GM23338 (cell line): ENCODE measurements at regions not wholly inside any gene's neighbourhood (a gene's known extent, or its start where the extent isn't known, plus 50 kb on each side); places are given as distances from the start of the nearest gene placed in this dataset.

ENCODE experiments used
- ATAC-seq: fragments of 200-7000 bp; cut with Tn5 transposase; 3 replicates; pipeline ENCODE4 v1.9.1; 2020
- DNase-seq: peaks from one replicate; pipeline ENCODE4 v3.0.0-alpha.2; 2015; ENCODE audit warnings: low spot score
- H2AFZ ChIP-seq: fragments of 200-600 bp; sonication (generic); 2 replicates; pipeline ENCODE4 v1.8.0; 2016; ENCODE audit warnings: antibody characterized with exemption, mild to moderate bottlenecking, moderate library complexity
- H3F3A ChIP-seq: fragments of 200-600 bp; sonication (generic); replicated peaks from 2 replicates; pipeline ENCODE4 v1.8.0; 2017; ENCODE audit warnings: antibody characterized with exemption, mixed run types, low read depth
- H3K27ac ChIP-seq: fragments of 200-600 bp; sonication (generic); 2 replicates; pipeline ENCODE4 v1.6.1; 2016; ENCODE audit warnings: low read depth
- H3K27me3 ChIP-seq: fragments of 200-600 bp; sonication (generic); 2 replicates; pipeline ENCODE4 v1.8.0; 2016; ENCODE audit warnings: mild to moderate bottlenecking, mixed run types, moderate library complexity; ENCODE audit not compliant: insufficient read depth
- H3K36me3 ChIP-seq: fragments of 200-600 bp; sonication (generic); 2 replicates; pipeline ENCODE4 v1.8.0; 2016; ENCODE audit warnings: mild to moderate bottlenecking; ENCODE audit not compliant: insufficient read depth
- H3K4me1 ChIP-seq: fragments of 200-600 bp; sonication (generic); 2 replicates; pipeline ENCODE4 v1.8.0; 2016; ENCODE audit warnings: mild to moderate bottlenecking, moderate library complexity; ENCODE audit not compliant: insufficient read depth
- H3K4me2 ChIP-seq: fragments of 200-600 bp; sonication (generic); 2 replicates; pipeline ENCODE4 v1.7.1; 2017; ENCODE audit warnings: mixed run types
- H3K4me3 ChIP-seq: fragments of 200-600 bp; sonication (generic); 2 replicates; pipeline ENCODE4 v1.6.1; 2016; ENCODE audit warnings: mixed run types
- H3K79me2 ChIP-seq: fragments of 200-600 bp; sonication (generic); replicated peaks from 2 replicates; pipeline ENCODE4 v1.8.0; 2017; ENCODE audit warnings: mild to moderate bottlenecking; ENCODE audit not compliant: insufficient read depth
- H3K9me2 ChIP-seq: fragments of 200-600 bp; sonication (generic); 2 replicates; pipeline ENCODE4 v1.8.0; 2017; ENCODE audit not compliant: insufficient read depth
- H4K20me1 ChIP-seq: fragments of 200-600 bp; sonication (generic); replicated peaks from 2 replicates; pipeline ENCODE4 v1.8.0; 2017; ENCODE audit warnings: mild to moderate bottlenecking; ENCODE audit not compliant: insufficient read depth
- H3K27ac Mint-ChIP-seq: 2 replicates; pipeline ENCODE4 v1.8.0; 2020; ENCODE audit warnings: inconsistent platforms, mild to moderate bottlenecking, moderate library complexity, mixed read lengths
- H3K27me3 Mint-ChIP-seq: 3 replicates; pipeline ENCODE4 v1.8.0; 2022; ENCODE audit warnings: low read depth, mild to moderate bottlenecking, moderate library complexity, mixed read lengths, inconsistent platforms; ENCODE audit not compliant: insufficient read depth, poor library complexity
- H3K36me3 Mint-ChIP-seq: 3 replicates; pipeline ENCODE4 v1.8.0; 2021; ENCODE audit warnings: low read depth, mild to moderate bottlenecking, inconsistent platforms, moderate library complexity, mixed read lengths
- H3K4me1 Mint-ChIP-seq: 3 replicates; pipeline ENCODE4 v1.8.0; 2020; ENCODE audit warnings: mild to moderate bottlenecking, inconsistent platforms, mixed read lengths
- H3K4me3 Mint-ChIP-seq: 3 replicates; pipeline ENCODE4 v1.8.0; 2021; ENCODE audit warnings: moderate library complexity, mild to moderate bottlenecking, inconsistent platforms, mixed read lengths
- H3K9me3 Mint-ChIP-seq: 3 replicates; pipeline ENCODE4 v1.8.0; 2020; ENCODE audit warnings: moderate library complexity, mild to moderate bottlenecking, inconsistent platforms, mixed read lengths
- CTCF ChIP-seq, 2 experiments: fragments of 200-600 bp in 1 of 2; sonication (generic) in 1 of 2; conservative IDR thresholded peaks; 2 replicates each; pipeline versions ENCODE4 v1.5.1 to v1.6.1; 2016 to 2017; ENCODE audit warnings: antibody characterized with exemption in 2 of 2, low read depth in 2 of 2, mild to moderate bottlenecking in 2 of 2, moderate library complexity in 1 of 2
- EZH2 ChIP-seq: fragments of 200-600 bp; sonication (generic); IDR thresholded peaks from one replicate; pipeline ENCODE4 v1.8.0; 2017; ENCODE audit warnings: antibody characterized with exemption, mild to moderate bottlenecking, low read depth; ENCODE audit not compliant: unreplicated experiment
- REST ChIP-seq: IDR thresholded peaks from one replicate; pipeline ENCODE4 v1.6.1; 2018; ENCODE audit warnings: antibody characterized with exemption; ENCODE audit not compliant: unreplicated experiment
- STAT1 ChIP-seq: IDR thresholded peaks from one replicate; pipeline ENCODE4 v1.6.1; 2016; ENCODE audit warnings: antibody characterized with exemption; ENCODE audit not compliant: unreplicated experiment
- ZNF462 ChIP-seq: fragments of 250-450 bp; sonication (Bioruptor Pico); IDR thresholded peaks from 2 replicates; pipeline ENCODE4 v1.5.0; 2020; ENCODE audit warnings: mild to moderate bottlenecking, moderate library complexity

- Mint-ChIP-seq H3K4me1 (peaks cover 11% of the 10 kb centered on the region), H3K4me3 (no peak overlapping the region), H3K27ac (no peak overlapping the region), H3K36me3 (peaks cover 2% of the 10 kb centered on the region), H3K9me3 (peaks cover 2% of the 10 kb centered on the region), H3K27me3 (no peaks in the 10 kb centered on the region)
- H3F3A ChIP-seq, result no peaks in the 10 kb centered on the region
- H3K9me2 ChIP-seq, result 0 out of 2 replicates have a peak, but pooled peaks cover 4% of the 10 kb centered on the region
- H3K27ac ChIP-seq, result no peak overlapping the region
- H3K4me3 ChIP-seq, result no peak overlapping the region
- H3K79me2 ChIP-seq, result no peaks in the 10 kb centered on the region
- H3K36me3 ChIP-seq, result no peaks in the 10 kb centered on the region
- ATAC-seq (no peak), DNase-seq (no peak)
- no peaks in the 10 kb centered on the region for H3K27me3 ChIP-seq
- H3K4me1 ChIP-seq, result peaks cover 4% of the 10 kb centered on the region; the same call in 1 of the 2 replicates
- H4K20me1 ChIP-seq, result no peaks in the 10 kb centered on the region
- peak overlapping the region; percentile 52; the same call in 1 of the 2 replicates for H2AFZ ChIP-seq
- TF ChIP-seq EZH2 (no peak), CTCF (conservative IDR thresholded peaks at IDR 0.05; ENCODE audit: low read depth in 2 of 2) (no peak), REST (no peak)
- H3K4me2 ChIP-seq, result no peak overlapping the region
These were observed 311.0 kb downstream of the FBXW7 start for GRCh38 chr4:152224721-152225420.

GRCh38 chr4:152224223-152224622 lies 311.7 kb downstream of the FBXW7 start:
- no peaks in the 10 kb centered on the region for H3K79me2 ChIP-seq
- no peak for DNase-seq
- no peaks in the 10 kb centered on the region for H4K20me1 ChIP-seq
- no peak overlapping the region; the same call in 1 of the 2 replicates for H2AFZ ChIP-seq
- no peak overlapping the region for H3K27ac Mint-ChIP-seq
- peaks cover 4% of the 10 kb centered on the region; the same call in 1 of the 2 replicates for H3K4me1 ChIP-seq
- H3K4me3 Mint-ChIP-seq, result no peak overlapping the region
- H3K9me2 ChIP-seq, result 0 out of 2 replicates have a peak, but pooled peaks cover 4% of the 10 kb centered on the region
- H3K9me3 Mint-ChIP-seq, result no peaks in the 10 kb centered on the region; the same call in 2 of the 3 replicates
- H3K36me3 Mint-ChIP-seq, result no peaks in the 10 kb centered on the region
- H3K4me3 ChIP-seq, result no peak overlapping the region
- H3K27me3 ChIP-seq, result no peaks in the 10 kb centered on the region
- TF ChIP-seq CTCF (conservative IDR thresholded peaks at IDR 0.05; ENCODE audit: low read depth in 2 of 2) (no peak), ZNF462 (CRISPR knock-in tag) (no peak), STAT1 (no peak)
- no peaks in the 10 kb centered on the region for H3K36me3 ChIP-seq
- peaks cover 5% of the 10 kb centered on the region for H3K4me1 Mint-ChIP-seq
- H3K4me2 ChIP-seq, result no peak overlapping the region
- no peaks in the 10 kb centered on the region for H3K27me3 Mint-ChIP-seq
- no peak overlapping the region for H3K27ac ChIP-seq
- no peak for ATAC-seq
- H3F3A ChIP-seq, result no peaks in the 10 kb centered on the region
